SH-SY5Y (cell line): ENCODE measurements at regions not wholly inside any gene's neighbourhood (a gene's known extent, or its start where the extent isn't known, plus 50 kb on each side); places are given as distances from the start of the nearest gene placed in this dataset.

Experiments used
- GATA2 ChIP-seq: IDR thresholded peaks from 2 replicates; pipeline ENCODE4 v1.6.1; 2011; ENCODE audit warnings: mild to moderate bottlenecking, low read depth, low read length
- GATA3 ChIP-seq: IDR thresholded peaks from 2 replicates; pipeline ENCODE4 v1.6.1; 2011; ENCODE audit warnings: low read depth, mild to moderate bottlenecking, low read length, moderate library complexity

DNA sequence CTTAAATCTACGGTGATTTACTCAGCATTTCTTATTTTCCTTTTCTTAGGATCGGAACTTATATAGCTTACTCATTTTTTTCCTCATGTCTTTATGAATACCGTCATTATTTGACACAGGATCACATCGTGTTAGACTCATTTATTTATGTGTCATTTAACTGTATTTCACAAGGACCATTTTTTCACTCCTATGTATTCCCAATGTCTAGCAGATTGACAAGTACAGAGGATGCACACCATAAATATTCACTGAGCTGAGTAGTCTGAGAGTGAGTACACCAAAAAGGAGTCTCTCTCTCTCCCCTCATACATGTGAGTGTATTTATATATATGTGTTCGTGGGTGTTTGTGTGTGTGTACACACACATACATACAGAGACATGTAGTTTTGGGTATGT is 573.5 kb downstream of the RNF144A start:
- TF ChIP-seq GATA3: no peak
- no peak for TF ChIP-seq GATA2

- TF ChIP-seq GATA3: no peak
- TF ChIP-seq GATA2: no peak
These were observed 575.5 kb downstream of the RNF144A start for GRCh38 chr2:7492719-7493118.

DNA sequence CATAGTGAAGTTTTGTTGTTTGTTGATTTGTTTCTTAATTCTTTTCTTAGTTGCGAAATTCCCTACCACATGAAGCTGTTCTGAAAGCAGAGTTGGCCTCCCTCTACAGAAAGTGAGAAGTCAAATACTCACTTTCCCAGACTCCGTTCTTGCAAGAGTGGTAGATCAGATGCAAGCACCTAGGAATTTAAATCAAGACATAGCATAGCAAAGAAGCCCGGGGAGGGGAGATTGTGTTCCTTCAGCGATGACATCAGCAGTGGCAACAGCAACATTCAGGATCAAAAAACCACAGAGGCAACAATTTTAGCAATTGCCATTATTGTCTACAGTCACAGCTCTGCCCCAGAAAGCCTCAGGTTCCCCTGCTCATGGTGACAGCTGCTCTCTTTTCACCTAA is 580.0 kb downstream of the RNF144A start:
- no peak for TF ChIP-seq GATA3
- TF ChIP-seq GATA2: no peak

DNA sequence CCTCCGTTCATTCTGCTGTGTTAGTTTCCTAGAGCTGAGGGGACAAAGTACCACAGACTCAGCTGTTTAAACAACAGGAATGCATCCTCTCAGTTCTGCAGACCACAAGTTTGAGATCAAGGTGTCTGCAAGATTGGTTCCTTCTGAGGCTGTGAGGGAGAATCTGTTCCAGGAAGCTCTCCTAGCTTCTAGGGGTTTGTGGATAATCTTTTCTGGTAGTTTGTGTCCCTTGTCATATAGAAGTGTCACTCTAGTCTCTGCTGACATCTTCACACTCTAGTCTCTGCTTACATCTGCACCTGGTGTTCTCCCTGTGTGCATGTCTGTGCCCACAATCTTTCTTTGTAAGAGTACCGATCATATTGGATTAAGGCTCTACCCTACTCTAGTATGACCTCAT is 581.8 kb downstream of the RNF144A start:
- TF ChIP-seq GATA3: no peak

DNA sequence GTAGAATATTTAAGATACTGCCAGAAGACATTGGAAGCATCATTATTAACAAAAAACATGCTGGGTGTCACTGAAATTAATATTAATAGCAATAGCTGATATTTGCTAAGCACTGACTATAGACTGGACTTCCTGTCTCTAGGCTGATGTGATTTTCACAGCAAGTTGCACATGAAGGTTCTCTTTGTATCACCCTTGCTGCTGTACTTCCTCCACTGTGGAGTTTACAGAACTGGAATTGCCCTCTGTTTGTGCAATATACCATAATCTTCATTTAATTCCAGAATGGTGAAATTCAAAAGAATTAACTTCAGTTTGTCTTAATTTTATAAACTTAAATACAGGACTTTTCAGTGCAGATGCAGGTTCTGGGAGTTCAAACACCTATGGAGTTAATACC is 585.1 kb downstream of the RNF144A start:
- TF ChIP-seq GATA2: no peak
- no peak for TF ChIP-seq GATA3

DNA sequence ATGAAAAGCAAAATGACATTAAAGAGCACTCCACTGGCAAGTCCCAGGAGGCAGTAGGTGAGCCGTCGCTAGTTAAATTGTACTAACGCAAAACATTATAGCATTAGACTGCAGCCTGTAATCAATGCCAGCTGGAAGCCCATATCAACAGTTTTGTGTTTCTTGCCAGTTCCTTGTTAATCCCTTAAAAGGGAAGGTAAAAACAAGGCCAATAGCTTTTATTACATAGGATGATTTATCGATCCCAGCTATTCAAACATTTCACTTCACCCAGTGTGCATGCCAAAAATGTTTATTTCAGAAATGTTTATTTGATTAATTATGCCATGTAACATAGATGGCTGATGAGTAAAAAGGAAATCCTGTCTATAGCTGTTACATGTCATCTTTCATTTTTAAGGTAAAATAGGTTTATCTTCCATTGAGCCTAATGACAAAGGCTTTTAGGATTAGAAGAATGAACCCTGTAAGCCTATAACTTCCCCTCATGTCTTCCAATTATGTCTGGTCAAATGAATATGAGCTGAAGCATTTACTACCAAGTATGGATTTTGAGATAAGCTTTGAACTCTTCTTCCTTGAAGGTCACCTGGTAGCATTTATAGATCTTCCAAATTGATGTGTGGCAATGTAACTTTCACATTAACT is 591.2 kb downstream of the RNF144A start:
- no peak for TF ChIP-seq GATA3
- TF ChIP-seq GATA2: no peak

DNA sequence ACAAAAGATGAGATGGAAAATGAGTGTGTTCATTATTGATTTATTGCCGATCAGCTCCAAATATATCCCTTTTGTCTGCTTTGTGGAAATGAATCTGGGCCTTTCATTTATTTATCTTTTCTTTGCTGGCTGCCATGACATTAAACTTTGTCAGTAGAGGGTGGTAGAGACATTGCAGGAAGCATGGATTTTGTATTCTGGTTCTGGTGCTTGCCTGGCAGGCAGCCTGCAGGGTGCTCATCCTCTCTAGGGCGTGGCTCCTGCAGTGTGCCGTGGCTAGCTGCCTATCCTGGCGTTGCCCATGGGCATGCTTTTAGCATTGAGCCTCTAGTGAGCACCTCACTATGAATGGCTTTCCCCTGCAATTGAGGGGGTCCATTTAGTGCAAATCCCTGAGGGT is 593.1 kb downstream of the RNF144A start:
- TF ChIP-seq GATA3 (no peak), GATA2 (no peak)

- TF ChIP-seq GATA2 (no peak), GATA3 (no peak)
These were observed 596.6 kb downstream of the RNF144A start for GRCh38 chr2:7513834-7514233.

DNA sequence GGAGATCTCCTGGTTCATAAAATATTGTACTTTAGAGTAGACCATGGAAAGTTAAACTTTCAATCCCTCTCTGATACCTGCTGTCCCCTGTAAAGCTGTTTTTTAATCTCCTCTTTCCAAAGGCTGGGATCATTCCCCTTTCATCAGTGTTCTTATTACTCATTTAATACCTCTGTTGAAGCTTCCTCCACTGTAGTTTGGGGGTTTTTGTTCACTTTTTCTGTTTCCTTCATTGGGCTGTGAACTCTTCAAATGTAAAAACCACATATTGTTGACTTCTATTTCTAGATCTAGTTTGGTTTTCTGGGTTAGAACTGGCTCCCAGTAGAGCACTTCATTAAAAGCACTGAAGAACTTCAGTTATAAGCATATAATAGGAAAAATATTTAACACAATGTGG is 598.1 kb downstream of the RNF144A start:
- no peak for TF ChIP-seq GATA2
- no peak for TF ChIP-seq GATA3

DNA sequence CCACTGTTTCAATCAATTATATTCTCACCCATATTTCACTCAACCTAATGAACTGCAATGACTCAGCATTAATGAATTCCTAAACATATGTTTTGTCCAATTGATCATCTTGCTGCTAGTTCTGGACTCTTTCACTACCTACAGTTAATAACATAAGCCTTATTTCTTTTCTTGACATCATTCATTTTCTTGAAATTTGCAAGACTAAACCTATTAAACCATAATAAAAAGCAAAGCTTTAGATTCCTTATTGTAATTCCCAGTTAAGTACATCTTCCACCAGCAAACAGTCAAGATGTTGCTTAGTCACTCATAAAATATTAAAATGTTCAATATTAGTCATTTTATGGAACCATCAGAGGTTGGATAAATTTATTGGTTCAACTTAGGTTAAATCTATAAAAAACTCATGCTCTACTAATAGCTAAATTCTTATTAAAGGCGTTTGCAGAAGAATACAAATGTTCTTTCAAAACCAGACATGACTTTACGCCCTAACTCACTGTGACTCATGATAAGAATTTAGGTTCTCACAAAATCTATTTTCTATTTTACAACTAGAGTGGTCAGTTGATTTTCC is 599.4 kb downstream of the RNF144A start:
- TF ChIP-seq GATA2 (no peak), GATA3 (no peak)

DNA sequence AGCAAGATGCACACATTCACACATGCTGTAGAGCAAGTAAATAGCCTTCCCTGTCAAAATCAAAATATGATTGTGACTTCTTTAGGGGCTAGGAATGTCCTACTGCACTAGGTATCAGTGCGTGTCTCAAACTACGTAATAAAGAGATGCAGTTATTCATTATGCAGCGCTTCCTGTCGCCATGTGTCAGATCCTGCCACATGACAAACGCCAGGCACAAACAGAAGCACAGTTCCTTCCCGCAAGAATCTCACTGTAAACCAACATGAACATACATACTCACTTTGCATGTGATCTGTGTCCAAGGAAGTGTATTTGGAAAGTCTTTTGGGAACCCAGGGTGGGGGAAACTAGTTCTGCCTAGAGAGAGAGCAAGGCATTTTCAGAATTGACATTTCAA is 599.9 kb downstream of the RNF144A start:
- TF ChIP-seq GATA3: no peak

DNA sequence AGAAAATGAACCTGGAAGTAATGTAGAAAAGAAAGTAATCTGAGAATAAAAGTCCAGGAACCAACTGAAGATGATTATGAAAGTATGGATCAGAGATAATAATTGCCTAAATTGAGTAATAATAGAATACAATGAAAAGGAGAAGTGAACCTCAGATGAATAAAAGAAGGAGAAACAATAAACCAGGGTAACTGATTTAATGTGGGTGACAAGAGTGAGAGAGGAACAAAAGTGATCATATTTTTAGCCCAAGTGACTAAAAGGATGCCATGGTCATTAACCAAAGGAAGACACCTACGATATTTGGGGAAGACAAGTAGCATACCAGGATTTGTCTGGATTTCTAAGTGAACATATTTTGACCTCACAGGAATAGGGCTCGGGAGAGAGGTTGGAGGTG is 600.6 kb downstream of the RNF144A start:
- TF ChIP-seq GATA2: no peak

DNA sequence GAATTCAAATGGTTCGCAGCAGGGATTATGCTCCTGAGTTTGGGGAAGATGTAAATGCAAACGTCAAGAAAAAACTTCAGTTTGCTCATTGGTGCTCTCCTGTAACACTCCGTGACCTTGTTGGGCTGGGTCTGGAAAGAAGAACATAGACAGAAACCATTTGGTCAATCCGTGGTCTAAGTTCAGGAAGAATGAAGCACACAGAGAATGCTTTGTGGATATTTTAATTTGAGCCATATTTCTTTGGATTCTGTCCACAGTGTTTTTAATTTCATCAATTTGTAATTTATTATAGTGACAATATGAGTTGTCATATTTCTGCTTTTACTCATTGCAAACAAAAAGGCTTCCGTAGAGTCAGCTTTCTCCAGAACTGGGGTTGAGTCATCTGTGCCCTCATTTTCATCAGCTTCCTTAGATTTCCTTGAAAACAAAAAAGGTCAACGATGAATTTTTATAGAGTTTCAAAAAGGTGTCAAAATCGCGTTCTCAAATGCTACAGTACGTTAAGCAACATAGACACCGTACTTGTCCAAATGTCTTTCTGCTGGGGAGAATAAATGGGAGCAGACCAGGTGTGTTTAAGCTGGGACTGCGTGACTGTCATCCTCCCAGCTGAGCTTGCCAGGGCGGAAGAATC is 606.4 kb downstream of the RNF144A start:
- no peak for TF ChIP-seq GATA2
- TF ChIP-seq GATA3: no peak

DNA sequence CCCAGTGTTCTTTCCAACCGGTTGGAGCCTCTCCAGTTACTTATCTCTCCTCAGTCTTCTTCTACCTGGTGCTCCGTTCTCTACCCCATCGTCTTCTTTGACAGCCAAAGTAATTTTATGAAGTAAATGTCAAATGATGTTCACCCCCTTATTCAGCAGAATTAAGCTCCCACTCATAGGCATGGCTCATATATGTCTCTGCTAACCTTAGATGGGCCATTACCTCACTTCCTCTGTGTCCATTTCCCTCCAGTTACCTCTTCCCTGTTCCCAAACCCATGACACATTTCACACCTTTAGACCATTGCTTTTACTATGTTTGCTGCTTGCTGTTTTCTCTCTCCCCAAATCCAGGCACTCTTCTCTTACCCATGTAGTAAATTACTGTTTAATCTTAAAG is 607.0 kb downstream of the RNF144A start:
- TF ChIP-seq GATA3 (no peak), GATA2 (no peak)

- TF ChIP-seq GATA3 (no peak), GATA2 (no peak)
These were observed 608.5 kb downstream of the RNF144A start for GRCh38 chr2:7525746-7526145.
